CD14-positive monocyte (primary cell): ENCODE measurements at regions not wholly inside any gene's neighbourhood (a gene's known extent, or its start where the extent isn't known, plus 50 kb on each side); places are given as distances from the start of the nearest gene placed in this dataset.
A peak's percentile ranks its signal among the peaks of the same experiment; 100 is the strongest.

ENCODE experiments used
- DNase-seq, 3 donors: peaks; one replicate each; pipeline ENCODE4 v3.0.0-alpha.2; 2011 to 2022
- H2AFZ ChIP-seq: 2 replicates; pipeline ENCODE4 v1.6.0; 2012; ENCODE audit warnings: mild to moderate bottlenecking, low read depth, low read length, inconsistent platforms; ENCODE audit not compliant: insufficient read depth, poor library complexity, severe bottlenecking
- H3K27ac ChIP-seq, 2 donors: 1 replicate in 1 of 2; 2 replicates in 1 of 2; pipeline ENCODE4 v1.5.1; 2012 to 2013; ENCODE audit warnings: low read length in 2 of 2, control low read depth in 1 of 2, inconsistent platforms in 1 of 2, low read depth in 1 of 2, mild to moderate bottlenecking in 1 of 2
- H3K27me3 ChIP-seq, 2 donors: one replicate each; pipeline versions ENCODE4 v1.6.0 to v1.6.1; 2011 to 2013; ENCODE audit warnings: low read length in 2 of 2; ENCODE audit not compliant: control insufficient read depth in 2 of 2, insufficient read depth in 2 of 2
- H3K36me3 ChIP-seq, 2 donors: replicated peaks in 1 of 2; 1 replicate in 1 of 2; 2 replicates in 1 of 2; pipeline versions ENCODE4 v1.5.1 to v1.6.1; 2012 to 2013; ENCODE audit warnings: low read length in 2 of 2, control low read depth in 1 of 2, inconsistent platforms in 1 of 2, mild to moderate bottlenecking in 1 of 2; ENCODE audit not compliant: insufficient read depth in 2 of 2, control insufficient read depth in 1 of 2
- H3K4me1 ChIP-seq, 2 donors: 1 replicate in 1 of 2; 2 replicates in 1 of 2; pipeline versions ENCODE4 v1.5.1 to v1.6.1; 2012 to 2013; ENCODE audit warnings: low read length in 2 of 2, control low read depth in 1 of 2, inconsistent platforms in 1 of 2, mild to moderate bottlenecking in 1 of 2, moderate library complexity in 1 of 2; ENCODE audit not compliant: insufficient read depth in 2 of 2, control insufficient read depth in 1 of 2
- H3K4me2 ChIP-seq: replicated peaks from 2 replicates; pipeline ENCODE3; 2012; ENCODE audit warnings: low read length, moderate library complexity, mild to moderate bottlenecking; ENCODE audit not compliant: poor library complexity, severe bottlenecking; ENCODE audit errors: extremely low read depth
- H3K4me3 ChIP-seq, 3 experiments: fragments of 200-600 bp in 1 of 3; sonication (generic) in 1 of 3; replicated peaks in 1 of 3; 1 replicate in 2 of 3; 2 replicates in 1 of 3; pipeline ENCODE4 v1.5.1; 2011 to 2013; ENCODE audit warnings: low read length in 3 of 3, mild to moderate bottlenecking in 3 of 3, control low read depth in 2 of 3, low read depth in 2 of 3, inconsistent platforms in 1 of 3, moderate library complexity in 1 of 3
- H3K79me2 ChIP-seq: 2 replicates; pipeline ENCODE4 v1.6.0; 2012; ENCODE audit warnings: mild to moderate bottlenecking, control low read depth, inconsistent platforms, low read length, moderate library complexity; ENCODE audit not compliant: insufficient read depth
- H3K9ac ChIP-seq: 2 replicates; pipeline ENCODE4 v1.6.0; 2017; ENCODE audit warnings: low read length, mild to moderate bottlenecking; ENCODE audit not compliant: insufficient read depth, poor library complexity, severe bottlenecking
- H3K9me3 ChIP-seq, 2 donors: replicated peaks in 1 of 2; 1 replicate in 1 of 2; 2 replicates in 1 of 2; pipeline versions ENCODE4 v1.5.1 to v1.6.1; 2012 to 2013; ENCODE audit warnings: low read length in 2 of 2, control low read depth in 1 of 2; ENCODE audit not compliant: control insufficient read depth in 1 of 2, insufficient read depth in 1 of 2
- H4K20me1 ChIP-seq: 2 replicates; pipeline ENCODE4 v1.6.0; 2012; ENCODE audit warnings: mild to moderate bottlenecking, low read length, control low read depth, moderate library complexity; ENCODE audit not compliant: insufficient read depth
- H3K27ac Mint-ChIP-seq, 7 donors: one replicate each; pipeline ENCODE4 v1.8.0; 2020; ENCODE audit warnings: mild to moderate bottlenecking in 7 of 7, mixed read lengths in 7 of 7, moderate library complexity in 6 of 7, inconsistent platforms in 2 of 7
- H3K27me3 Mint-ChIP-seq, 3 donors: one replicate each; pipeline ENCODE4 v1.8.0; 2021 to 2022; ENCODE audit warnings: low read depth in 3 of 3, mild to moderate bottlenecking in 3 of 3, mixed read lengths in 3 of 3, moderate library complexity in 3 of 3, inconsistent platforms in 1 of 3
- H3K36me3 Mint-ChIP-seq, 2 donors: one replicate each; pipeline ENCODE4 v1.8.0; 2020; ENCODE audit warnings: mixed read lengths in 2 of 2, inconsistent platforms in 1 of 2, mild to moderate bottlenecking in 1 of 2
- H3K4me1 Mint-ChIP-seq: one replicate; pipeline ENCODE4 v1.8.0; 2020; ENCODE audit warnings: mild to moderate bottlenecking, mixed read lengths
- H3K4me3 Mint-ChIP-seq, 2 donors: one replicate each; pipeline ENCODE4 v1.8.0; 2020; ENCODE audit warnings: mild to moderate bottlenecking in 2 of 2, mixed read lengths in 2 of 2, moderate library complexity in 1 of 2
- H3K9me3 Mint-ChIP-seq, 7 donors: one replicate each; pipeline ENCODE4 v1.8.0; 2020 to 2022; ENCODE audit warnings: mixed read lengths in 7 of 7, mild to moderate bottlenecking in 6 of 7, moderate library complexity in 6 of 7, inconsistent platforms in 2 of 7
- WGBS: methylation state at CpG from one replicate; pipeline ENCODE4 v1.1.5; 2013; ENCODE audit warnings: missing lambda C conversion rate; ENCODE audit not compliant: insufficient coverage; 5-methylcytosine and 5-hydroxymethylcytosine counted together
- intact Hi-C, 2 donors: fragments of 100-400 bp; cut with micrococcal nuclease; formaldehyde crosslinking; loops; one replicate each; pipeline versions ENCODE4 v1.15.0 to v1.15.1; 2023
- TF ChIP-seq, protein P1 (sequence below): fragments of 200-600 bp; IDR thresholded peaks from one replicate; pipeline ENCODE4 v1.8.0; 2022; ENCODE audit warnings: antibody characterized with exemption, mild to moderate bottlenecking

DNA sequence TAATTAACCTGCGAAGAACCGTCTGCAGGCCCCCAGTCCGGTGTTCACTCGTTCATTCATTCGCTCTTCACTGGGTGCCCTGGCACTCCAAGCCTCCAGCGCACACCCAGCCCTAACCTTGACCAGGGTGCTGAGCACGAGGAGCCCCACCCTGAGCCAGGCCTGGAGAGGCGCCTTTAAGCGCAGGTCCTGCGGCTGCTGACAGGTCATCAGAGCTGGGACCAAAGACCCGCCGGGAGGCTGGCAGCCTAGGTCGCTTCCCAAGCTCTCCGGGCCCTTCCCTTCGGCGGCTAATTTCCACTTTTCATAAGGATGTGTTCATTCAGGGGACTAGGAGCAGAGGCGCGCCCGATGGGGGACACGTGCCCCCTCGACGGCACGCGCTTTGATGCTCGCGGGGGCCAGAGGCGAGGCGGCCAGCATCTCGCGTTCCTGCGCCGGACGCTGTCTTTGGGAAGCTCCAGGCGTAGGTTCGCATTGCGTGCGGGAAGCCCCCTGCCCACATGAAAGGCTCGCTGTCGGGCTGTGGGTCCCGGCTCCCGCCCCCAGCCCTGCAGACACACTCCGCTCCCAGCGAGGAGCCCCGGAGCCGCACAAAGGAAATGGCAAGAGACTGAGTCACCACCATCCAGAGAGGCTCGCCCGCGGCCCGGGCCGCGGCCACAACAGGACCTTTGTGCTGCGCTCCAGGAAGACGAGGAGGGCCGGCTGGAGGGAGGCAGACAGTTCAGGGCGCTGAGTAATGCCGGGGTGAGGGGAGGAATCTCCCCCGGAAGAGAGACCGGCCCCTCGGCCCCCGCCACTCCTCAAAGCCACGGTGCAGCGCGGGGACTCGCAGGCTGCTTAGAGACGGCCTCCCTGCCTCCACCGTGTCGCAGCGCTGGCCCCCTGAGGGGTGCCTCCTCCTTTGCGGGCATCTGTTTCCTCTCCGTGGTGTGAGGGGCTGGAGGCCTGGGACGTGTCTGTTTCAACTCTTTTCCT lies 266.4 kb upstream of the HES1 start:
- TF ChIP-seq, protein P1, sequence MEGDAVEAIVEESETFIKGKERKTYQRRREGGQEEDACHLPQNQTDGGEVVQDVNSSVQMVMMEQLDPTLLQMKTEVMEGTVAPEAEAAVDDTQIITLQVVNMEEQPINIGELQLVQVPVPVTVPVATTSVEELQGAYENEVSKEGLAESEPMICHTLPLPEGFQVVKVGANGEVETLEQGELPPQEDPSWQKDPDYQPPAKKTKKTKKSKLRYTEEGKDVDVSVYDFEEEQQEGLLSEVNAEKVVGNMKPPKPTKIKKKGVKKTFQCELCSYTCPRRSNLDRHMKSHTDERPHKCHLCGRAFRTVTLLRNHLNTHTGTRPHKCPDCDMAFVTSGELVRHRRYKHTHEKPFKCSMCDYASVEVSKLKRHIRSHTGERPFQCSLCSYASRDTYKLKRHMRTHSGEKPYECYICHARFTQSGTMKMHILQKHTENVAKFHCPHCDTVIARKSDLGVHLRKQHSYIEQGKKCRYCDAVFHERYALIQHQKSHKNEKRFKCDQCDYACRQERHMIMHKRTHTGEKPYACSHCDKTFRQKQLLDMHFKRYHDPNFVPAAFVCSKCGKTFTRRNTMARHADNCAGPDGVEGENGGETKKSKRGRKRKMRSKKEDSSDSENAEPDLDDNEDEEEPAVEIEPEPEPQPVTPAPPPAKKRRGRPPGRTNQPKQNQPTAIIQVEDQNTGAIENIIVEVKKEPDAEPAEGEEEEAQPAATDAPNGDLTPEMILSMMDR, result no peak
- WGBS, result 41% methylated on average over 57 of the region's 71 CpGs
- Histone ChIP-seq H3K79me2 (no peaks in the 10 kb centered on the region), H3K4me3 (peak overlapping the region in 1 of 3 experiments; percentile 20), H2AFZ (peak overlapping the region; percentile 65), H3K27ac (no peak overlapping the region), H3K27me3 (peaks cover 0 to 9% of the 10 kb centered on the region in 2 donors), H3K4me1 (peaks cover 6 to 27% of the 10 kb centered on the region in 2 donors), H3K9ac (peak overlapping the region; percentile 8), H3K9me3 (no peaks in the 10 kb centered on the region), H3K36me3 (no peaks in the 10 kb centered on the region), H4K20me1 (no peaks in the 10 kb centered on the region), H3K4me2 (peak overlapping the region; percentile 41)
- Mint-ChIP-seq H3K4me1 (peaks cover 35% of the 10 kb centered on the region), H3K9me3 (peaks cover 0 to 3% (median 0%) of the 10 kb centered on the region in 7 donors), H3K27ac (no peak overlapping the region), H3K36me3 (peaks cover 0 to 6% of the 10 kb centered on the region in 2 donors), H3K4me3 (peak overlapping the region; percentile 59 to 83), H3K27me3 (peaks cover 14 to 26% (median 26%) of the 10 kb centered on the region in 3 donors)
- peak; percentile 13 to 38 (median 21) for DNase-seq
- intact Hi-C loops, result no loop called here

DNA sequence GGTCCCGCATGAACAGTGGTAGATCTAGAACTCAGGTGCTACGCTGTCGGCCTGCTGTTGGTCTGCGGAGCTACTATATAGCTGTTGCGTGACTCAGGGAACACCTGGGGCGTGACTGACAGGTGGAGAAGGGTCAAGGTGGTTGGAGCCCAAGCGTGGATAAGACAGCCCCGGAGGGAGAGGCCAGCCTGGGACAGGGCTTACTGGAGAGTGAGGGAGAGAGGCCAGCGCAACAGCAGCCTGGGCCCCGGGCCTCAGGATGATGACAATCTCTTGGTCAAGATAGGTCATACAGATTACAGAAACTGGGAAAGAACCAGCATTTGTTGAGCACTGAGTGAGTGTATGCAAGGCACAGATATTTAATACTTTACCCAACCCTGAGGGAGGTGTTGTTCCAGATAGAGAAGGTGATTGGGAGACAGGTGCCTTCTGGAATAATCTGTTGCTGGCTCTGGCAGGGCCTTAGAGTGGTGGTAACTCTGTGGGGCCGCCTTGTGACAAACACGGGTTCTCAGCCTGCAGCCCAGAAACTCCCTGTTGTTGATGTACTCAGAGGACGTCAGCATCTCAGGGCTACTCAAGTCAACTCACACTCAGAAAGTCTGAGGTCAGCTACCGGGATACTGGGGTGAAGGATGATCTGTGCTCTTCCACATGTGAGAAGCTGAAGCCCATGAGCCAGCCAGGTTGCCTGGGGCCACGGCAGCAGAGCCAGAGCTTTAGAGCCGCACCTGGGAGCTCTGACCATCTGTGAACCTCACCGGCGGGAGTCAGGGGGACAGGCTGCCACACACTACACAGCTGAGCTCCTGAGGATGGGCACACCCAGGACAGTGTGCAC lies 265.4 kb upstream of the HES1 start:
- H3K27me3 Mint-ChIP-seq, result peaks cover 14 to 26% (median 26%) of the 10 kb centered on the region in 3 donors
- intact Hi-C loops, result no loop called here
- no peak for DNase-seq
- peak overlapping the region in 1 of 2 donors; percentile 83 for H3K4me3 Mint-ChIP-seq
- peaks cover 0 to 6% of the 10 kb centered on the region in 2 donors for H3K36me3 Mint-ChIP-seq
- H3K27ac Mint-ChIP-seq, result peak overlapping the region in 2 of 7 donors; percentile 51 to 63
- Histone ChIP-seq H3K36me3 (no peaks in the 10 kb centered on the region), H3K79me2 (no peaks in the 10 kb centered on the region), H3K4me2 (no peak overlapping the region), H3K4me3 (no peak overlapping the region), H3K9ac (no peak overlapping the region), H4K20me1 (no peaks in the 10 kb centered on the region), H3K4me1 (peaks cover 6 to 27% of the 10 kb centered on the region in 2 donors), H3K27ac (no peak overlapping the region), H3K9me3 (no peaks in the 10 kb centered on the region), H2AFZ (no peak overlapping the region), H3K27me3 (peaks cover 0 to 9% of the 10 kb centered on the region in 2 donors)
- 71% methylated on average over 17 of the region's 18 CpGs for WGBS
- peaks cover 0 to 3% (median 0%) of the 10 kb centered on the region in 7 donors for H3K9me3 Mint-ChIP-seq
- TF ChIP-seq, protein P1, result no peak
- H3K4me1 Mint-ChIP-seq, result peaks cover 35% of the 10 kb centered on the region
